Nucleus accumbens (tissue), 56 donors: ENCODE measurements at regions not wholly inside any gene's neighbourhood (a gene's known extent, or its start where the extent isn't known, plus 50 kb on each side); places are given as distances from the start of the nearest gene placed in this dataset.

Experiments
- DNase-seq, 56 donors: peaks; one replicate each; lab custom pipeline; 2025; lab: John Stamatoyannopoulos, UW

- peak in 1 of 56 donors; percentile 0 for DNase-seq
Measured at GRCh38 chr1:50300297-50300696, 122.9 kb downstream of the DMRTA2 start.

GRCh38 chr1:50295566-50295965 is 127.7 kb downstream of the DMRTA2 start:
- no peak for DNase-seq

GRCh38 chr1:50292276-50292675 is 131.0 kb downstream of the DMRTA2 start:
- no peak for DNase-seq

- no peak for DNase-seq
Measured at GRCh38 chr1:50289495-50289894, 133.7 kb downstream of the DMRTA2 start.

DNA sequence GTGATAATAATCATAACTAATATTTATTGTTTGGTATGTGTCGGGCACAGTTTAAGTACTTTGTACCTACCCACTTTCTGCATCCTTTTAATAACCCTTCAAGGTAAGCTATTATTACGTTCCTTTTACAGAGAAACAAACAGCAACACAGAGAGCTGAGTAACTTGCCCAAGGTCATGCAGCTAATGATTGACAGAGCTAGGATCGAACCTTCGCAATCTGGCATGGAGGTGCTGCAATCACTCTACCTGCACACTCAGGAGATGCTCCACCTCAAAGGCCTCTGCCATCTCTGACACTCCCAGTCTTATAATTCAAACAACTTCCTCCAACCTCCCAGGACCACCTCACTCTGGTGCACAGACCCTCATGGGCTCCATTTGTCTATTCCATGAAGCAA is 137.2 kb downstream of the DMRTA2 start:
- DNase-seq, result no peak

DNA sequence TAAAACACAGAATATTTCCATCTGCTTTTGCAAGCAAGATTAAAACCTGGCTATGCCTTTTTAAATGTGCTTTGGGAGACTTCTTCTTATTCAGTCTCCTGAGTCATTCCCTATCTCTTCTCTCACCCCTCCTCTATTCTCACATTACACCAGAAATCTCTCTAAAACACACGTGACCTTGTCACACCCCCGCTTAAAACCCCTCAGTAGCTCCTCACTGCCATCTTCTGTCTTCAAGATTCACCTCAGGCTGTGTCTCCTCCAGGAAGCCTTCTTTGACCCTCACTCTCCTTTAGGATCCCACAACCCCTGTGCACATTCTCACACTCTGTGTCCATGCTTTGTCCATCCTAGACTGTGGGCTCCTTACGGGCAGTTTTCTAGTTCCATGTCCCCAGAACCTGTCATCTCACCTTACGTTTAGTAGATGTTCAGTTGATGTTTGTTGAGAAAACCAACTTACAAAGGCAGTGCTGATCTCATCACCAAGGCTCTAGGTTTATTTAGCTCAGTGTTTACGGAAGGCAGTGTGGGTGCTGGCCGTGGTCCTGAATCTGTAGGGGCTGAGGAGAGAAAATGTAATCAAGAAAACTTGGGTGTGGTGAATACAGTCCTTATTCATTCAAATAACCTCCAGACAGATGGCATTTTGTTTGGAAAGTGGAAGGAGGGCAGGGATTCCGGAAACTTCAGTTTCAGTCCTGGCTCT is 143.5 kb downstream of the DMRTA2 start:
- DNase-seq, result no peak

DNA sequence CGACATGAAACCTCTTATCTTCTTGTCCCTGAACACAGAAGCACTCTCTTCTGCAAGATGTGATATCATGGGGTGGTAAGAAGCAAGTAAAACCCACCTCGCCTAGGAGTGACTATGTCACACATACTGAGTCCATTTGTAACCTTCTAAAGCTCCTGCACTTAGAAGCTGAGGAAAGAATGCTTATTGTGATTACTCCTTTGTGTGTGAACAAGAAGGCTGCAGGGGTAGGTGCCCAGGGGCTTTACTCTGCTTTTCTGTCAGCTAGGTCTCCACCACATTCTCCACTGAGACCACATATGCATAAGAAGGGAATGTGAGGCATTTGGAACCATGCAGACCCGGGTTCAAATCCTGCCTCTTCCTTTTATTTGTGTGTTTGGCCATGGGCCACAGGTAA is 144.3 kb downstream of the DMRTA2 start:
- no peak for DNase-seq

DNA sequence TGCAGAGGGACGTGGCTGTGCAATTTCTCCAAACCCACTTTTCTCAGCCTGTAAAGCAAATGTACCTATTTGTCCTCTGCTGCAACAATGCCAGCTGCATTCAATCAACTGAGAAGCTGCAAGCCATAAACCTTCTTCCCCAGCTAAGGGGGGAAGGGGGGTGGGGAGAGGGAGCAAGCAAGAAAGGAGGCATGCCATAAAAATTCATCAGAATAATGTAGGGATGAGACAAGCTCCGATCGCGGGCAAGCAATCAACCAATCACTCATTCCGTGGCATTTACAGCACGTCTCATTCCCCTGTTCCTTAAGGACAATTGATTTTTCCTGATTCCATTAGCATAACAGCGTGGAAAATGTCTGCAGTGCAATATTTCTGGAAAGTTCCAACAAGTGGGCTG is 144.8 kb downstream of the DMRTA2 start:
- DNase-seq, result no peak

DNA sequence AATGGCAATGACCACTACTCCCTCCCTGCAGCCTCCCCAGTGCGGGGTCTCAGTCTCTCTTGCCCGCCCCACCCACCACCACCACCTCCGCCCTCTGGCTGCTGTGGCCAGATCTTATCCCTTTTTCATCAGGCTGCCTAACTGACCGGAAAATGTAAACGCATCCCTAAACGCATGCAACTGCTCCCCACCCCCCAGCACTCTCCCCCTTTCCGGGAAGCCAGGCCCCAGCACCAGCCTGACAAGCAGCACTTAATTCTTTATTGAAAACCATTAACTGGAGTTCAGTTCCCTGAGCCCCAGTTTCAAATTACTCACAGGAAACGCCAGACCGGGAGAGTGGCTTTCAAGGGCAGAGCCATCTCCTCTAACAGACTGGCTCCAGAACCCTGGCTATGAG is 147.7 kb downstream of the DMRTA2 start:
- no peak for DNase-seq

- DNase-seq, result no peak
Measured at GRCh38 chr1:50272912-50273311, 150.3 kb downstream of the DMRTA2 start.

DNA sequence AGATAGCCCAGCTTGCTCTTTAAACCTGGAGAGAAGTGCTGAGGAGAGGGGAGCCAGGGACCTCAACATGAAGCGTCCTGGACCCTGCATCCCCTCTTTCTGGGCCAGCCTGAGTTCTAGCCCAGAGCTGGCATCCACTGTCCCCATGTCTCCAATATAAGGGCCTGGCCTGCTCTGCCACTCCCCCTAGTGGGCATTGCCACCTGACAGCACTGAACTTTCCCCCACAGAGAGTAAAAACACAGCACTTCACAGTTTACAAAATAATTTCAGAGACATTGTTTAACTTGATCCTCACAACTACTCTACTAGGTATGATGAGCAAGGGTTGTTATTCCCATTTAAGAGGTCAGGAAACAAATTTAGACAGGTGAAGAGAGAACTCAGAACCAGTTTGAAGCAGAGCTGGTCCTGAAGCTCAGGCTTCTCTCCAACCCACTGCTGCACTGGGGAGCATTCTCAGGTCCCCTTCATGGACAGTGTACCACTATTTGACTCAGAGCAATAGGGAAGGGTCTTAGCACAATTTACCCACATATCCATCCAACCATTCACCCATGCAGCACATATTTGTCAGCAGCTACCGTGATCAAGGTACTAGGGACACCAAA is 151.2 kb downstream of the DMRTA2 start:
- DNase-seq, result peak in 18 of 56 donors; percentile 1 to 61 (median 6)

DNA sequence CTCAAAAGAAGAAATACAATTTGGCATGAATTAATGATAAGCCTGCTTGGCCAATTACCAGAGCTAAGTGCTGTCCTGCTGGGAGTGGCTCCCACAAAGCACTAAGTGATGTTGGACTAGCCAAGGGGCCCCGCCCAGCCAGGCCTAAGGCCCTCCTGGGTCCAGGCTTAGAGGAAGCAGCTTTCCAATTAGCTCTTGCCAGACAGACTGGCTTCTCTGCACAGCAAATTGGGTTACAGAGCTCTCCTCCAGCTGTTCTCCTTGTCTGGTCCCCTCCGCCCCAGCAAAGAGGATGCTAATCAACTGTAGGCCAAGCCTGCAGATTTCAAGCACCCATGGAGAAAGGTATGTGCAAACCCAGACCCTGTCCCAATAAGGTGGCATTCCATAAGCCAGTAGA is 151.9 kb downstream of the DMRTA2 start:
- no peak for DNase-seq

DNA sequence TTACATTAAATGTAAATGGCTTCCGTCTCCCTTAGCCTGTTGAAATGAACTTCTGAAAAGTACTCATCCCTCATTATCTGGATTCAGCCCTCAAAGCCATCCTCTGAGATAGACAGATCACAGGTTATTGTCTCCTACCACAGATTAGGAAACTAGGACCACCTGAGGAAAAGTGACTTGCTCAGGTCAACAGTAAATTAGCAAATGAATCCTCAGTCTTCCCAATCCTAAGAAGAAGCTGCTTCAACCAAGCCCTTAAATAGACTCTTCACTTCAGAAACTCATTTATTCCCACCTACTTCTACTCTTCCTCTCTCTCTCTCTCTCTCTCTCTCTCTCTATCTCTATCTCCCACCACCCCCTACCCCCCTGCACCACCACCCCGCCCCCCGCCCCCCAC is 152.3 kb downstream of the DMRTA2 start:
- no peak for DNase-seq

GRCh38 chr1:50268049-50268448 is 155.2 kb downstream of the DMRTA2 start:
- no peak for DNase-seq

- DNase-seq, result no peak
Measured at GRCh38 chr1:50266509-50266908, 156.7 kb downstream of the DMRTA2 start.

DNA sequence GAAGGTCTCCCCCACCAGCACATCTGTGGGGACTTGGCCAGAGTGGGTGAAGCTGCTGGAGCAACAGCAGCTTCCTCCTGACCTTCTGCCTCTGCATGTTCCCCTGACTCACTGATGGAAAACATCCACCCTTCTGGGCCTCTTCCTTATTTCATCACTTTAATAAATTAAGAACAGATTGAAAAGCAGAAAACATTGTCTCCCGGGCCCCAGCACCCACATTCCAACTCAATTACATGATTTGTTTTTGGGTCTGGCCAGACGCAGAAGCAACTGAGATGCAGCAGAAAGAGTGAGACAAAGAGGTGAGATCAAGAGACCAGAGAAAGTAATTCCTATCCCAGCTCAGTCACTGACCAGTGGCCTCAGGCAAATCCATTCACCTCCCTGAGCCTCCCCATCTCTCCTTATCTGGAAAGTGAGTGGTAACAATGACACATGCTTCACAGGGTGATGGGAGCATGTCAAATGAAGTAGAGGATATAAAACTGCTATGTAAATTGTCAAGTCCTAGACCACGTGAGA is 157.1 kb downstream of the ELAVL4 start:
- DNase-seq, result no peak

GRCh38 chr1:50264590-50264989 is 155.9 kb downstream of the ELAVL4 start:
- no peak for DNase-seq

- no peak for DNase-seq
Measured at GRCh38 chr1:50262436-50262835, 153.7 kb downstream of the ELAVL4 start.

DNA sequence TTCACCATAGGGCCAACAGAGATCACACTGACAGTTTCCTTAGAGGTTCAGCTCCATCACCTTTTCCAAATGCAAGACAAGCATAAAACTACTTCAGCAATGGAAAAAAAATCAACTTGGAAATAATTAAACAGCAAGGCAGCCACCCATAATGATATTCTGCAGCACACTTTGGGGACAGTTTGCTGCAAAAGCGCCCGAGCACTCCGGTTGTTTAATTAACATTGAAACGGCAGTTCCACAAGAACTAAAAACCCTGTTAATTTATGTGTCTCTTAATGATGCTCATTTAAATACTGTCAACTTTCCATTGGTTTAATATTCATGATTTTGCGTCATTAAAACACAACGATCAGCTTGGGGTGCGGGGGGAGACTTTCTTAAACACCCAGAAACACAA is 153.2 kb downstream of the ELAVL4 start:
- DNase-seq, result no peak

DNA sequence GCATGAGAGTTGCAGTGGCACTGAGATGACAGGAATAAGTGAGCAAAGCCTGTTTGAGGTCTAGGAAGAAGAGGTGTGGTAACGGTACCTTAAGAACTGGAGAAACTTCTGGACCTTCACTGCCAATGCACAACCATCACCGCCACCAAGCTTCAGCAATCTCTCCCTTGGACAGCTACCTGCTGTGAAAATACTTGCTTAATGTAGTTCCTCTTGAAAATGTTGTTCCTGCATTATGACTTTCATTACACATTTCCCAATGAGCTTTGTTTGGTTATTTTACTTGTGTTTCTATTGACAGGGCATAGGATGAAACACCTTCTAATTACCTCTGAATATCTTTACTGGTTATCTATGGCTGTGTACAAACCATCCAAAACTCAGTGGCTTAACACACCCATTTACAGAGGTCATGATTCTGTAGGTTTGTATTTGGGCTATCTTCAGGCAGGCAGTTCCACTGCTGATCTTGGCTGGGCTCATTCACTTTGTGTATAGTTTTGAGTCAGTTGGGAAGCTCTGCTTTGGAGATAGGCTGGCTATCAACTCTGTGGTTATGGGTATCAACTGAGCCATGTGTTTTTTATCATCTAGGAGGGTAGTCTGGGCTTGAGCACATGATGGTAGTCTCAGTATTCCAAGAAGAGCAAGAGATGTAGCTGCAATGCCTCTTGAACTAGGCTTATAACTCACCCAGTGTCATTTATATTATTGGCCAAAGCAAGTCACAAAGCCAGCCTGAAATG is 149.4 kb downstream of the ELAVL4 start:
- DNase-seq, result no peak

DNA sequence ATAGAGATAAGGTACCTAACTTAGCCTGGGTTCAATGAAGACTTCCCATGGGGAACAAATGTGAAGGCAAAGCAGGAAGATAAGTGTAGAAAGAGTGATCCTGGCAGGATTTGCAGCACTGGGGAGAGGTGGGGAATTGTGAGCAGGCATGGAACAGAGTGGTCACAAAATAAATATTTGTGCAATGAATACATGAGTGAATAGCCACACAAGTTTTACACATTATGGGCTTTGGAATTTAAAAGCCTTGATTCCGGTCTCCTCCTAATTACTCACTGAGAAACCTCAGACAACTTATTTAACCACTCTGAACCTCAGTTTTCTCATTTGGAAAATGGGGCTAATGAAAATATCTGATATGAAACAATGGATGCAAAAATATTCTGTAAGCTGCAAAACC is 148.3 kb downstream of the ELAVL4 start:
- no peak for DNase-seq
